Loucy (cell line): ENCODE measurements at regions not wholly inside any gene's neighbourhood (a gene's known extent, or its start where the extent isn't known, plus 50 kb on each side); places are given as distances from the start of the nearest gene placed in this dataset.

Source experiments
- H2AFZ ChIP-seq: fragments of 200-600 bp; sonication (generic); 2 replicates; pipeline ENCODE4 v1.6.0; 2016; ENCODE audit warnings: antibody characterized with exemption, mild to moderate bottlenecking, low read length, moderate library complexity
- H3F3A ChIP-seq: fragments of 200-600 bp; 2 replicates; pipeline ENCODE4 v1.6.0; 2016; ENCODE audit warnings: antibody characterized with exemption, low read depth, mild to moderate bottlenecking
- H3K27me3 ChIP-seq: fragments of 200-600 bp; sonication (generic); 2 replicates; pipeline ENCODE4 v1.6.1; 2014; ENCODE audit warnings: low read length, mild to moderate bottlenecking; ENCODE audit not compliant: insufficient read depth, poor library complexity, severe bottlenecking
- H3K36me3 ChIP-seq: fragments of 200-600 bp; sonication (generic); 2 replicates; pipeline ENCODE4 v1.6.1; 2016; ENCODE audit warnings: low read length; ENCODE audit not compliant: insufficient read depth
- H3K4me1 ChIP-seq: fragments of 200-600 bp; sonication (generic); 2 replicates; pipeline ENCODE4 v1.5.1; 2014; ENCODE audit warnings: low read length, mild to moderate bottlenecking; ENCODE audit not compliant: insufficient read depth, poor library complexity, severe bottlenecking
- H3K4me2 ChIP-seq: fragments of 200-600 bp; sonication (generic); 2 replicates; pipeline ENCODE4 v1.6.0; 2014; ENCODE audit warnings: antibody characterized with exemption, low read length, low read depth, mild to moderate bottlenecking; ENCODE audit not compliant: poor library complexity, severe bottlenecking
- H3K4me3 ChIP-seq: fragments of 200-600 bp; sonication (generic); 2 replicates; pipeline ENCODE4 v1.5.1; 2014; ENCODE audit warnings: low read length, mild to moderate bottlenecking, mixed read lengths; ENCODE audit not compliant: poor library complexity, severe bottlenecking
- H3K79me2 ChIP-seq: fragments of 200-600 bp; sonication (generic); 2 replicates; pipeline ENCODE4 v1.6.1; 2014; ENCODE audit warnings: low read length; ENCODE audit not compliant: insufficient read depth
- H3K9ac ChIP-seq: fragments of 200-600 bp; sonication (generic); 2 replicates; pipeline ENCODE4 v1.6.0; 2014; ENCODE audit warnings: mild to moderate bottlenecking, low read depth, low read length, moderate library complexity; ENCODE audit not compliant: poor library complexity, severe bottlenecking
- H3K9me2 ChIP-seq: fragments of 200-600 bp; sonication (generic); replicated peaks from 2 replicates; pipeline ENCODE4 v1.6.1; 2016; ENCODE audit warnings: low read depth, low read length, mixed read lengths
- H3K9me3 ChIP-seq: fragments of 200-600 bp; sonication (generic); 2 replicates; pipeline ENCODE4 v1.6.1; 2014; ENCODE audit warnings: mild to moderate bottlenecking, antibody characterized with exemption, low read length, low read depth; ENCODE audit not compliant: insufficient read depth
- H4K20me1 ChIP-seq: fragments of 200-600 bp; sonication (generic); 2 replicates; pipeline ENCODE4 v1.6.0; 2014; ENCODE audit warnings: antibody characterized with exemption, low read length, mild to moderate bottlenecking; ENCODE audit not compliant: insufficient read depth, poor library complexity, severe bottlenecking
- CTCF ChIP-seq: fragments of 200-600 bp; sonication (generic); conservative IDR thresholded peaks from 2 replicates; pipeline ENCODE4 v1.5.1; 2014; ENCODE audit warnings: mild to moderate bottlenecking, antibody characterized with exemption, low read length
- EZH2phosphoT487 ChIP-seq: fragments of 200-600 bp; IDR thresholded peaks from 2 replicates; pipeline ENCODE4 v1.6.1; 2018; ENCODE audit warnings: antibody characterized with exemption, mild to moderate bottlenecking, moderate library complexity, borderline replicate concordance

DNA sequence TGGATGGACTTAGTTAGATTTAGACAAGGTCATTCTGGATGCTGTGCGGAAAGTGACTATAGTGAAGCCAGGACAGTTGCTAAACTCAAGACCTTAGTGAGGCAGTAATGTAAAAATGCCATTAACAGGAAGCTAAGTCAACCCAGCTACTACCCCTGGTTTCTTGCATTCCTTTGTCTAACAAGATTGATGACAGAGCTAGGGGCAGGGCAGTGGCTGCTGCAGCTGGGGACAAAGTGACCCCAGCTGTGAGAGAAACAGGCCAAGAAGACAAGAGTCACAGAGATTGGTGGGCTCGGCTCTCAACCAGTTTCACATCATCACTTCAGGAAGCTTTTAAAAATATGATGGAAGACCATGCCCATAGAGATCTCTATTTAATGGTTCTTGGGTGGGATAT, 110.4 kb upstream of the POU2AF2 start:
- no peaks in the 10 kb centered on the region for H3K79me2 ChIP-seq
- no peaks in the 10 kb centered on the region for H3K9me2 ChIP-seq
- no peaks in the 10 kb centered on the region for H3F3A ChIP-seq
- H3K4me1 ChIP-seq, result no peaks in the 10 kb centered on the region
- no peak overlapping the region for H2AFZ ChIP-seq
- H3K4me2 ChIP-seq, result no peak overlapping the region
- H3K4me3 ChIP-seq, result no peak overlapping the region
- no peak for TF ChIP-seq CTCF
- no peak for TF ChIP-seq EZH2phosphoT487
- H3K9me3 ChIP-seq, result no peaks in the 10 kb centered on the region
- H4K20me1 ChIP-seq, result no peaks in the 10 kb centered on the region
- H3K36me3 ChIP-seq, result no peaks in the 10 kb centered on the region
- H3K27me3 ChIP-seq, result no peaks in the 10 kb centered on the region
- no peak overlapping the region for H3K9ac ChIP-seq

DNA sequence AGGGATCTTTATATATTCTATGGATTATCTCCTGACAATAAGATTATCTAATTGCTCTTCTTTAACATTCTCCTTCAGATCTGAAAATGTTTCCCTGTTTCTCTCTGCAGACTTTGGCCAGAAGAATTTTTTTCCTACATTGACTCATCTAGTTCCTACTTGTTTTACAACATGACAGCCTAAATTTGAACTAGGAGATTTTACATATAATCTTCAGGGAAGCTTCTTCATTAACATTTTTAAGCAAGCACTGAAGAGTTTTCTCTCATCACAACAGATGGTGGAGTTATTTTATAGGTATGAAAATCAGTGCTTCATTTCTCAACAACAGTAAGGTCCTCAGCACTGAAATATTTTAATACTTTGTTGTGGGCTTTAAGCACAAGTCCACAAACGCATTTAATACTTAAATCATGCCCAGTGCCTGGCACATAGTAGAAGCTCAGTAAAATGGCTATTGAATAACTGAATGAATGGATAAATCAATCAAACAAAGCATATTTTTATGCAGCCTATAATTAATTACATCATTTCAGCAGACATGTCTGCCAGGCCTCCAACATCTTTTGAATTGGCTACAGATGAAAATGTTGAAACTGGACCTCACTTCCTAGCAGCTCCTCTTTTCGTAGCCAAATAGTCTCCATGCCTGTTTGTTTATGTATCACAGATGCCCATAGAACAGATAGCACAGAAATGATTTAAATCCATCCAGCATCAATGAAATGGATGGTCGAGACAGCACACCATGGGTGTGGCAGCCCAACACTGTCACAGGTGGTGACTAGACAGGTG, 117.3 kb upstream of the POU2AF2 start:
- H4K20me1 ChIP-seq, result no peaks in the 10 kb centered on the region
- H3K36me3 ChIP-seq, result no peaks in the 10 kb centered on the region
- H3K27me3 ChIP-seq, result no peaks in the 10 kb centered on the region
- no peak overlapping the region for H3K9ac ChIP-seq
- H3K9me2 ChIP-seq, result no peaks in the 10 kb centered on the region
- no peak overlapping the region for H3K4me2 ChIP-seq
- no peaks in the 10 kb centered on the region for H3F3A ChIP-seq
- no peak overlapping the region for H3K4me3 ChIP-seq
- no peaks in the 10 kb centered on the region for H3K79me2 ChIP-seq
- no peaks in the 10 kb centered on the region for H3K9me3 ChIP-seq
- H3K4me1 ChIP-seq, result no peaks in the 10 kb centered on the region
- no peak overlapping the region for H2AFZ ChIP-seq
- no peak for TF ChIP-seq CTCF
- no peak for TF ChIP-seq EZH2phosphoT487

GRCh38 chr11:111124724-111125123, 120.8 kb upstream of the POU2AF2 start:
- TF ChIP-seq CTCF (no peak), EZH2phosphoT487 (no peak)
- no peak overlapping the region for H2AFZ ChIP-seq
- no peaks in the 10 kb centered on the region for H4K20me1 ChIP-seq
- H3K79me2 ChIP-seq, result no peaks in the 10 kb centered on the region
- no peak overlapping the region for H3K9ac ChIP-seq
- no peak overlapping the region for H3K4me2 ChIP-seq
- no peaks in the 10 kb centered on the region for H3K9me3 ChIP-seq
- H3K27me3 ChIP-seq, result no peaks in the 10 kb centered on the region
- no peak overlapping the region for H3K4me3 ChIP-seq
- no peaks in the 10 kb centered on the region for H3F3A ChIP-seq
- H3K36me3 ChIP-seq, result no peaks in the 10 kb centered on the region
- H3K9me2 ChIP-seq, result no peaks in the 10 kb centered on the region
- no peaks in the 10 kb centered on the region for H3K4me1 ChIP-seq
